Activated naive CD8-positive, alpha-beta T cell treated with anti-CD3 and anti-CD28 coated beads, Interleukin-2, amount 10 ng/mL, durations not matched to agents 7 days and 5 days (primary cell): ENCODE measurements at regions not wholly inside any gene's neighbourhood (a gene's known extent, or its start where the extent isn't known, plus 50 kb on each side); places are given as distances from the start of the nearest gene placed in this dataset.

ENCODE experiments used
- ATAC-seq: fragments of 150-1000 bp; cut with Tn5 transposase; one replicate; pipeline ENCODE4 v1.10.0; 2021; ENCODE audit warnings: low read depth, moderate library complexity
- POLR2A ChIA-PET: fragments of 350-600 bp; sonication (Branson Sonifier 250); formaldehyde crosslinking; loops from one replicate; lab custom pipeline; 2021; ENCODE audit warnings: antibody characterized with exemption; lab: Charles Lee
- DNase-seq: peaks from one replicate; pipeline ENCODE4 v3.0.0; 2021
- H3K27ac Mint-ChIP-seq: one replicate; pipeline ENCODE4 v1.8.0; 2022; ENCODE audit warnings: mild to moderate bottlenecking, mixed read lengths
- H3K27me3 Mint-ChIP-seq: one replicate; pipeline ENCODE4 v1.8.0; 2022; ENCODE audit warnings: mild to moderate bottlenecking, moderate library complexity, mixed read lengths
- H3K36me3 Mint-ChIP-seq: one replicate; pipeline ENCODE4 v1.8.0; 2021; ENCODE audit warnings: mild to moderate bottlenecking, mixed read lengths
- H3K4me1 Mint-ChIP-seq: one replicate; pipeline ENCODE4 v1.8.0; 2021; ENCODE audit warnings: mixed read lengths
- H3K4me3 Mint-ChIP-seq: one replicate; pipeline ENCODE4 v1.8.0; 2022; ENCODE audit warnings: mild to moderate bottlenecking, moderate library complexity, mixed read lengths
- H3K9me3 Mint-ChIP-seq: one replicate; pipeline ENCODE4 v1.8.0; 2021; ENCODE audit warnings: mixed read lengths

- peaks cover 1% of the 10 kb centered on the region for H3K9me3 Mint-ChIP-seq
- peaks cover 2% of the 10 kb centered on the region for H3K4me1 Mint-ChIP-seq
- no peak for ATAC-seq
- H3K27ac Mint-ChIP-seq = no peak overlapping the region
- H3K27me3 Mint-ChIP-seq = peaks cover 8% of the 10 kb centered on the region
- no peaks in the 10 kb centered on the region for H3K36me3 Mint-ChIP-seq
- no peak for DNase-seq
- POLR2A ChIA-PET = no interaction called here
- no peak overlapping the region for H3K4me3 Mint-ChIP-seq
Observed at GRCh38 chr4:53913771-53914170, 150.6 kb downstream of the CHIC2 start.

- H3K4me1 Mint-ChIP-seq = peaks cover 8% of the 10 kb centered on the region
- DNase-seq (no peak), ATAC-seq (no peak)
- POLR2A ChIA-PET = no interaction called here
- peaks cover 17% of the 10 kb centered on the region for H3K27me3 Mint-ChIP-seq
- no peaks in the 10 kb centered on the region for H3K9me3 Mint-ChIP-seq
- no peaks in the 10 kb centered on the region for H3K36me3 Mint-ChIP-seq
- no peak overlapping the region for H3K27ac Mint-ChIP-seq
- no peak overlapping the region for H3K4me3 Mint-ChIP-seq
Observed at GRCh38 chr4:53912766-53913497, 151.5 kb downstream of the CHIC2 start.

- peak; percentile 71 for ATAC-seq
- DNase-seq = no peak
- Mint-ChIP-seq H3K27me3 (peaks cover 39% of the 10 kb centered on the region), H3K27ac (no peak overlapping the region), H3K36me3 (no peaks in the 10 kb centered on the region), H3K4me3 (peak overlapping the region; percentile 54), H3K9me3 (no peaks in the 10 kb centered on the region), H3K4me1 (peaks cover 10% of the 10 kb centered on the region)
- POLR2A ChIA-PET = no interaction called here
Observed at GRCh38 chr4:53908661-53909078, 155.7 kb downstream of the CHIC2 start.

- Mint-ChIP-seq H3K4me1 (peaks cover 10% of the 10 kb centered on the region), H3K27ac (no peak overlapping the region), H3K4me3 (no peak overlapping the region), H3K9me3 (no peaks in the 10 kb centered on the region), H3K36me3 (no peaks in the 10 kb centered on the region), H3K27me3 (peaks cover 41% of the 10 kb centered on the region)
- DNase-seq (no peak), ATAC-seq (no peak)
- POLR2A ChIA-PET = no interaction called here
Observed at GRCh38 chr4:53907772-53908171, 156.6 kb downstream of the CHIC2 start.

- DNase-seq = no peak
- POLR2A ChIA-PET = interaction anchor here (0.7 kb wide), 1 partner anchor 1329 kb away, joined by 3 read pairs; no protein-coding TSS in a partner anchor
- no peaks in the 10 kb centered on the region for H3K36me3 Mint-ChIP-seq
- ATAC-seq = no peak
- peaks cover 10% of the 10 kb centered on the region for H3K4me1 Mint-ChIP-seq
- H3K9me3 Mint-ChIP-seq = no peaks in the 10 kb centered on the region
- peaks cover 43% of the 10 kb centered on the region for H3K27me3 Mint-ChIP-seq
- peak overlapping the region; percentile 55 for H3K4me3 Mint-ChIP-seq
- no peak overlapping the region for H3K27ac Mint-ChIP-seq
Observed at GRCh38 chr4:53906606-53907190, 157.7 kb downstream of the CHIC2 start.

GRCh38 chr4:53905941-53906377 is 158.4 kb downstream of the CHIC2 start:
- peak; percentile 39 for ATAC-seq
- POLR2A ChIA-PET = interaction anchor here (0.7 kb wide), 1 partner anchor 1328 kb away, joined by 3 read pairs; no protein-coding TSS in a partner anchor
- H3K9me3 Mint-ChIP-seq = no peaks in the 10 kb centered on the region
- H3K4me3 Mint-ChIP-seq = peak overlapping the region; percentile 55
- H3K4me1 Mint-ChIP-seq = peaks cover 10% of the 10 kb centered on the region
- H3K27me3 Mint-ChIP-seq = peaks cover 41% of the 10 kb centered on the region
- DNase-seq = no peak
- no peaks in the 10 kb centered on the region for H3K36me3 Mint-ChIP-seq
- no peak overlapping the region for H3K27ac Mint-ChIP-seq

GRCh38 chr4:53905276-53905940 is 159.0 kb downstream of the CHIC2 start:
- H3K27ac Mint-ChIP-seq = no peak overlapping the region
- H3K4me3 Mint-ChIP-seq = no peak overlapping the region
- no peak for ATAC-seq
- POLR2A ChIA-PET = no interaction called here
- H3K4me1 Mint-ChIP-seq = peaks cover 10% of the 10 kb centered on the region
- H3K27me3 Mint-ChIP-seq = peaks cover 47% of the 10 kb centered on the region
- DNase-seq = no peak
- no peaks in the 10 kb centered on the region for H3K9me3 Mint-ChIP-seq
- no peaks in the 10 kb centered on the region for H3K36me3 Mint-ChIP-seq

GRCh38 chr4:53902786-53903185 is 161.6 kb downstream of the CHIC2 start:
- Mint-ChIP-seq H3K27me3 (peaks cover 51% of the 10 kb centered on the region), H3K9me3 (no peaks in the 10 kb centered on the region)

GRCh38 chr4:53900271-53900649 is 164.1 kb downstream of the CHIC2 start:
- H3K27me3 Mint-ChIP-seq = peaks cover 38% of the 10 kb centered on the region
- H3K36me3 Mint-ChIP-seq = no peaks in the 10 kb centered on the region
- POLR2A ChIA-PET = no interaction called here
- H3K27ac Mint-ChIP-seq = no peak overlapping the region
- DNase-seq = no peak
- no peak for ATAC-seq
- no peaks in the 10 kb centered on the region for H3K9me3 Mint-ChIP-seq
- no peak overlapping the region for H3K4me3 Mint-ChIP-seq
- no peaks in the 10 kb centered on the region for H3K4me1 Mint-ChIP-seq

More at GRCh38 chr4:53902786-53903185, 161.6 kb downstream of the CHIC2 start:
- DNase-seq = no peak
- Mint-ChIP-seq H3K4me1 (peaks cover 2% of the 10 kb centered on the region), H3K27ac (no peak overlapping the region), H3K36me3 (no peaks in the 10 kb centered on the region), H3K4me3 (no peak overlapping the region)
- no peak for ATAC-seq
- POLR2A ChIA-PET = no interaction called here

GRCh38 chr4:53899586-53900270 is 164.7 kb downstream of the CHIC2 start:
- Mint-ChIP-seq H3K36me3 (no peaks in the 10 kb centered on the region), H3K4me3 (no peak overlapping the region), H3K4me1 (no peaks in the 10 kb centered on the region), H3K27me3 (peaks cover 33% of the 10 kb centered on the region), H3K9me3 (no peaks in the 10 kb centered on the region), H3K27ac (no peak overlapping the region)
- no peak for DNase-seq
- no peak for ATAC-seq
- POLR2A ChIA-PET = no interaction called here

GRCh38 chr4:53895137-53895536 is 169.3 kb downstream of the CHIC2 start:
- Mint-ChIP-seq H3K4me1 (no peaks in the 10 kb centered on the region), H3K4me3 (no peak overlapping the region), H3K27ac (no peak overlapping the region), H3K9me3 (no peaks in the 10 kb centered on the region), H3K36me3 (no peaks in the 10 kb centered on the region), H3K27me3 (peaks cover 18% of the 10 kb centered on the region)
- POLR2A ChIA-PET = no interaction called here
- DNase-seq = no peak
- no peak for ATAC-seq

GRCh38 chr4:53890461-53890860 is 173.9 kb downstream of the CHIC2 start:
- POLR2A ChIA-PET = no interaction called here
- DNase-seq = no peak
- Mint-ChIP-seq H3K9me3 (no peaks in the 10 kb centered on the region), H3K27ac (no peak overlapping the region), H3K27me3 (peaks cover 1% of the 10 kb centered on the region), H3K36me3 (no peaks in the 10 kb centered on the region), H3K4me1 (no peaks in the 10 kb centered on the region), H3K4me3 (no peak overlapping the region)
- ATAC-seq = no peak

- H3K27ac Mint-ChIP-seq = no peak overlapping the region
- H3K9me3 Mint-ChIP-seq = no peaks in the 10 kb centered on the region
- DNase-seq (no peak), ATAC-seq (no peak)
- H3K4me3 Mint-ChIP-seq = no peak overlapping the region
- POLR2A ChIA-PET = no interaction called here
- H3K36me3 Mint-ChIP-seq = no peaks in the 10 kb centered on the region
- no peaks in the 10 kb centered on the region for H3K4me1 Mint-ChIP-seq
- H3K27me3 Mint-ChIP-seq = peaks cover 1% of the 10 kb centered on the region
Observed at GRCh38 chr4:53889326-53890055, 174.9 kb downstream of the CHIC2 start.
